Activated B cell treated with CpG ODN at 0.5 μM for 24 hours (primary cell): ENCODE measurements at regions not wholly inside any gene's neighbourhood (a gene's known extent, or its start where the extent isn't known, plus 50 kb on each side); places are given as distances from the start of the nearest gene placed in this dataset.

Experiments used
- ATAC-seq: fragments of 200-7000 bp; cut with Tn5 transposase; one replicate; pipeline ENCODE4 v1.10.0; 2021; ENCODE audit warnings: low read depth, mild to moderate bottlenecking, moderate library complexity
- CTCF ChIA-PET: fragments of 350-600 bp; sonication (Branson Sonifier 250); formaldehyde crosslinking; loops from one replicate; lab custom pipeline; 2021; ENCODE audit warnings: antibody characterized with exemption; lab: Charles Lee
- POLR2A ChIA-PET: fragments of 350-600 bp; sonication (Branson Sonifier 250); formaldehyde crosslinking; loops from one replicate; lab custom pipeline; 2021; ENCODE audit warnings: antibody characterized with exemption; lab: Charles Lee
- DNase-seq: peaks from one replicate; pipeline ENCODE4 v3.0.0; 2022
- H3K27ac Mint-ChIP-seq: one replicate; pipeline ENCODE4 v1.8.0; 2020; ENCODE audit warnings: mixed read lengths
- H3K27me3 Mint-ChIP-seq: one replicate; pipeline ENCODE4 v1.8.0; 2021; ENCODE audit warnings: mixed read lengths
- H3K36me3 Mint-ChIP-seq: one replicate; pipeline ENCODE4 v1.8.0; 2021; ENCODE audit warnings: low read depth, mixed read lengths
- H3K4me1 Mint-ChIP-seq: one replicate; pipeline ENCODE4 v1.8.0; 2021; ENCODE audit warnings: mixed read lengths
- H3K4me3 Mint-ChIP-seq: one replicate; pipeline ENCODE4 v1.8.0; 2020; ENCODE audit warnings: mild to moderate bottlenecking, mixed read lengths
- H3K9me3 Mint-ChIP-seq: one replicate; pipeline ENCODE4 v1.8.0; 2020; ENCODE audit warnings: mixed read lengths
- intact Hi-C: fragments of 100-400 bp; cut with micrococcal nuclease; formaldehyde crosslinking; loops from one replicate; pipeline ENCODE4 v1.15.1; 2024
- TF ChIP-seq, protein P1 (sequence below): fragments of 200-600 bp; IDR thresholded peaks from one replicate; pipeline ENCODE4 v1.8.0; 2022; ENCODE audit warnings: antibody characterized with exemption, mild to moderate bottlenecking

DNA sequence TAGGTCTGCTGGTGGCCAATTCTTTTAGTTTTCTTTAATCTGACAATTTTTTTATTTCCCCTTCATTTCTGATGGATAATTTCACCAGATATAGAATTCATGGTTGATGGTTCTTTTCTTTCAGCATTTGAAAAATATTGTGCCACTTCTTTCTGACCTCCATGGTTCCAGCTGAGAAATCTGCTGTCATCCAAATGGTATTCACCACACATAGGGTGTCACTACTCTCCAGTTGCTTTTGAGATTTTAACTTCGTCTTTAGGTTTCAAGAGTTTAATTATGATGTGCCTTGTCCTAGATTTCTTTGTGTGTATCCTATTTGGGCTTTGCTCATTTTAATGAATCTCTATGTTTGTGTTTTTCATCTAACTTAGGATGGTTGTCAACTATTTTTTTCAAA is 488.6 kb upstream of the HS6ST1 start:
- H3K4me1 Mint-ChIP-seq = no peaks in the 10 kb centered on the region
- ChIA-PET POLR2A (no interaction called here), CTCF (no interaction called here)
- no peak for DNase-seq
- H3K36me3 Mint-ChIP-seq = no peaks in the 10 kb centered on the region
- H3K27me3 Mint-ChIP-seq = peaks cover 4% of the 10 kb centered on the region
- no peak overlapping the region for H3K27ac Mint-ChIP-seq
- intact Hi-C loops = no loop called here
- no peak for ATAC-seq
- H3K4me3 Mint-ChIP-seq = no peak overlapping the region
- TF ChIP-seq, protein P1, sequence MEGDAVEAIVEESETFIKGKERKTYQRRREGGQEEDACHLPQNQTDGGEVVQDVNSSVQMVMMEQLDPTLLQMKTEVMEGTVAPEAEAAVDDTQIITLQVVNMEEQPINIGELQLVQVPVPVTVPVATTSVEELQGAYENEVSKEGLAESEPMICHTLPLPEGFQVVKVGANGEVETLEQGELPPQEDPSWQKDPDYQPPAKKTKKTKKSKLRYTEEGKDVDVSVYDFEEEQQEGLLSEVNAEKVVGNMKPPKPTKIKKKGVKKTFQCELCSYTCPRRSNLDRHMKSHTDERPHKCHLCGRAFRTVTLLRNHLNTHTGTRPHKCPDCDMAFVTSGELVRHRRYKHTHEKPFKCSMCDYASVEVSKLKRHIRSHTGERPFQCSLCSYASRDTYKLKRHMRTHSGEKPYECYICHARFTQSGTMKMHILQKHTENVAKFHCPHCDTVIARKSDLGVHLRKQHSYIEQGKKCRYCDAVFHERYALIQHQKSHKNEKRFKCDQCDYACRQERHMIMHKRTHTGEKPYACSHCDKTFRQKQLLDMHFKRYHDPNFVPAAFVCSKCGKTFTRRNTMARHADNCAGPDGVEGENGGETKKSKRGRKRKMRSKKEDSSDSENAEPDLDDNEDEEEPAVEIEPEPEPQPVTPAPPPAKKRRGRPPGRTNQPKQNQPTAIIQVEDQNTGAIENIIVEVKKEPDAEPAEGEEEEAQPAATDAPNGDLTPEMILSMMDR = no peak
- H3K9me3 Mint-ChIP-seq = peaks cover 3% of the 10 kb centered on the region

DNA sequence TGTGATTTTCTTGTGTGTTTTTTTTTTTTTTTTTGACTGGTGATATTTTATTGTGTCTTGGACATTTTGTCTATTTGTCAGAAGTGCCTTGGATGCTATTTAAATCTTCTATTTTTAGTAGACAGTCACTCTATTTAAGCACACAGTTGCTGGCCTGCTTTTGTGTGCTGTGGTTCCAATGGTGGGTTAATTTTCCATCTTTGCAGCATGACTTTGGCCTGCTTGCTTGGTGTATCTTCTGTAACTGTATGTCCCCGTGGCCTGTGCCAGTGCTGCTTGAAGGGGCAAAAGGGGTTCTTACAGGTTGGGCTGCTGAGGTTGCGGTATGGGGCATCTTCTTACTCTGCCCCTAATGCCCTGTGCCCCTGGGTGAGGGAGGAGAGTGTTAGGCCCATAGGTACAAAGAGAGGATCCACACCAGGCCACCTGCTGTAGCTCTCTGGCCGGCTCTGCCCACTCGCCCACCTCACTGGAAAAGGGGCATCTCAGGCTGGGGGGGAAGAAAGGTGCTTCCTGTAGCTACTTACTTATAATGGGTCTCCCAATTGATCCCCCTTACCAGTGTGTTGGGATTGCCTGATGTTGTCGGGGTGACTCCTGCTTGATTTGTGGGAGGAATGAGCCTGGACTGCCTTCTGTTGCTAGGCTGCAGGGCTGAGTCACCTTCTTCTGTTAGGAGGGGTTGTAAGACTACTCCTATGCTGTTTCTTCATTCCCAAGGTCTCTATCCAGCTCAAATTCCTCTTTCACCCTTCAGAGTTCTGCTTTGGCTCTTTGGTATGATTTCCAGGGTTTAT is 490.0 kb upstream of the HS6ST1 start:
- peaks cover 3% of the 10 kb centered on the region for H3K9me3 Mint-ChIP-seq
- ATAC-seq = no peak
- no peak for DNase-seq
- TF ChIP-seq, protein P1 = no peak
- no peak overlapping the region for H3K4me3 Mint-ChIP-seq
- no peaks in the 10 kb centered on the region for H3K36me3 Mint-ChIP-seq
- peaks cover 7% of the 10 kb centered on the region for H3K27me3 Mint-ChIP-seq
- ChIA-PET CTCF (no interaction called here), POLR2A (no interaction called here)
- intact Hi-C loops = no loop called here
- no peaks in the 10 kb centered on the region for H3K4me1 Mint-ChIP-seq
- H3K27ac Mint-ChIP-seq = no peak overlapping the region

DNA sequence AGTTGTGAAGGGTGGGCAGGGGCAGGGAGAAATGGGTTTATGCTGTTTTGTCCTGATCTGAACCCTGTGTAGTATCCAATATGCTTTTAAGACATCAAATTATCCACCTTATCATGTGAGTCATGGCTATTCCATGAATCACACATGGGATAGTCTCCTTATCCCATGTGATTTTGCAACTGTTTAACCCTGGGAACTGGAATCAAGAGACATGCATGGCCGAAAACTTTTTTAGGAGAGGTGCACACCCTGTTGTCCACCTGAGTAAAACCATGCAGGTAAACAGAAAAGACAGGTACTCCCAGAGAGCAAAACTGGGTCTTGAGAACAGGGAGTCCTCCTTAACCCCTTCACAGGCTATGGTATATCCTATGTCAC is 490.6 kb upstream of the HS6ST1 start:
- ChIA-PET CTCF (no interaction called here), POLR2A (no interaction called here)
- Mint-ChIP-seq H3K4me3 (no peak overlapping the region), H3K27me3 (peaks cover 8% of the 10 kb centered on the region), H3K4me1 (no peaks in the 10 kb centered on the region), H3K27ac (no peak overlapping the region), H3K36me3 (no peaks in the 10 kb centered on the region), H3K9me3 (peaks cover 3% of the 10 kb centered on the region)
- no peak for ATAC-seq
- intact Hi-C loops = no loop called here
- TF ChIP-seq, protein P1 = no peak
- DNase-seq = no peak

DNA sequence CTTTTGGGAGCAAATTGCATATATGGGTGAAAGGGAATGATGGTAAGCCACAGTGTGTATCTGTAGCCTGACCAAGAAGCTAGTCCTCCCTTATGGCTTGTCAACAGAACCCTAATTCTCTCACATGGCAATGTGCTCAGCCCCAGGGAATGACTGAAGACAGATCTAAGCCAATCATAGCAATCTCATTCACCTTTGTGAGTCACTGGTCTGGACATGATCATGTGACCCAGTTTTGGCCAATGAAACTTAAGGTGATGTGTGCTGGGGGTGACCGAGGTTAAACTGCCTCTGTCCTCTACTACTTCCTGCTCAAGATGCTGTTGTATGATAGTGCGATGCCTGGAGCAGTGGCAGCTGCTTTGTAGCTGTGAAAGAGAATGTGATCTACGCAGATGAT is 491.2 kb upstream of the HS6ST1 start:
- TF ChIP-seq, protein P1 = no peak
- no peak for DNase-seq
- intact Hi-C loops = no loop called here
- peaks cover 3% of the 10 kb centered on the region for H3K9me3 Mint-ChIP-seq
- peaks cover 8% of the 10 kb centered on the region for H3K27me3 Mint-ChIP-seq
- ChIA-PET POLR2A (no interaction called here), CTCF (no interaction called here)
- no peak for ATAC-seq
- H3K36me3 Mint-ChIP-seq = no peaks in the 10 kb centered on the region
- no peaks in the 10 kb centered on the region for H3K4me1 Mint-ChIP-seq
- H3K27ac Mint-ChIP-seq = no peak overlapping the region
- H3K4me3 Mint-ChIP-seq = no peak overlapping the region

DNA sequence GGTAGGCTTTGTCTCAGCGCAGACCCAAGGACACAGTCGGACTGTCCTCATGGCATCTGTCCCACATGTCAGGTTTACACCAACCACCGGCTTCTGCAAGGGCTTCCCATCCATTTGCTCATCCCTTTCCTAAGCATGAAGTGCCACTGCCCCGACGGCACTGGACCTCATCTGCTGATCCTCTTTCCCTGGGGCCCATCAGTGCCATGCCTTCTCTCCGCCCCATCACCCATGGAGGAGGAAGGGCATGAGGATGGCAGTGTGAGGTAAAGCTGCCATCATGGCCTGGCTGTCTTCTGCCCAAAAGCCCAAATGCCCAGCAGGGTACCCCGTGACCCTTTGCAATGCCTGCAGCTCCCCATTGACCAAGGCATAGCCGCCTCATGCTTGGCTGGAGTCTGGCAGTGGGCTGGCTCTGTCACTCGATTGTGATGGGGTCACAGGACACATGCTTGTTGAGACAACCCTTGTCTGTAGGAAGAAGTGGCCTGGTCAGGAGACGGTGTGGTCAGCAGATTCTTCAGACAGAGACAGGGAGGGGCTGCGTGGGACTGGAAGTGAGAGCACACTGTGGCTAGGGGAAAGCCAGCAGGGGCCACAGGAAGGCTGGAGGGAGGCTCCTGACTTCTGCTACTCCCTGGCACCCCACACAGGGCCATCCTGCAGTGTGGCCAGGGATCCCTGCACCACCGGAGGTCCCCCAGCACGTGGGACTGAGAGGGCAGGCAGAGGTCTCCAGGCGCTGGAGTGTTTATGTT is 493.7 kb upstream of the HS6ST1 start:
- ChIA-PET POLR2A (no interaction called here), CTCF (no interaction called here)
- intact Hi-C loops = no loop called here
- no peaks in the 10 kb centered on the region for H3K36me3 Mint-ChIP-seq
- ATAC-seq = no peak
- H3K4me1 Mint-ChIP-seq = no peaks in the 10 kb centered on the region
- TF ChIP-seq, protein P1 = no peak
- H3K27ac Mint-ChIP-seq = no peak overlapping the region
- H3K9me3 Mint-ChIP-seq = peaks cover 3% of the 10 kb centered on the region
- peaks cover 10% of the 10 kb centered on the region for H3K27me3 Mint-ChIP-seq
- no peak for DNase-seq
- H3K4me3 Mint-ChIP-seq = no peak overlapping the region
